SKM-1 treated with dmso at 0.1 percent for 144 hours (cell line): ENCODE measurements at regions not wholly inside any gene's neighbourhood (a gene's known extent, or its start where the extent isn't known, plus 50 kb on each side); places are given as distances from the start of the nearest gene placed in this dataset.

Source experiments
- DNase-seq: peaks from one replicate; lab custom pipeline; 2025; ENCODE audit not compliant: unreplicated experiment; lab: John Stamatoyannopoulos, UW

- DNase-seq, result no peak
These were observed 278.6 kb upstream of the ITM2A start for GRCh38 chrX:79645749-79646148.

- no peak for DNase-seq
These were observed 264.4 kb upstream of the ITM2A start for GRCh38 chrX:79631526-79631925.

- DNase-seq, result no peak
These were observed 263.2 kb upstream of the ITM2A start for GRCh38 chrX:79630033-79631009.

- DNase-seq, result no peak
These were observed 256.1 kb upstream of the ITM2A start for GRCh38 chrX:79623098-79623762.

GRCh38 chrX:79618280-79618679 is 251.1 kb upstream of the ITM2A start:
- DNase-seq, result no peak

GRCh38 chrX:79604364-79604763 is 237.2 kb upstream of the ITM2A start:
- DNase-seq, result no peak

GRCh38 chrX:79601341-79602131 is 234.4 kb upstream of the ITM2A start:
- DNase-seq, result no peak

GRCh38 chrX:79592259-79592658 is 225.1 kb upstream of the ITM2A start:
- DNase-seq, result no peak

GRCh38 chrX:79588233-79588632 is 221.1 kb upstream of the ITM2A start:
- DNase-seq, result no peak

GRCh38 chrX:79573760-79574159 is 206.6 kb upstream of the ITM2A start:
- DNase-seq, result no peak

GRCh38 chrX:79572566-79572965 is 205.4 kb upstream of the ITM2A start:
- DNase-seq, result no peak

- no peak for DNase-seq
These were observed 203.5 kb upstream of the ITM2A start for GRCh38 chrX:79570524-79571240.

GRCh38 chrX:79568309-79568708 is 201.2 kb upstream of the ITM2A start:
- DNase-seq, result no peak

- no peak for DNase-seq
These were observed 197.2 kb upstream of the ITM2A start for GRCh38 chrX:79564362-79564761.

- no peak for DNase-seq
These were observed 192.2 kb upstream of the ITM2A start for GRCh38 chrX:79559290-79559689.

- DNase-seq, result no peak
These were observed 190.1 kb upstream of the ITM2A start for GRCh38 chrX:79557212-79557611.

- no peak for DNase-seq
These were observed 189.7 kb upstream of the ITM2A start for GRCh38 chrX:79556800-79557199.

- no peak for DNase-seq
These were observed 163.4 kb upstream of the ITM2A start for GRCh38 chrX:79530310-79531108.

GRCh38 chrX:79524642-79525041 is 157.5 kb upstream of the ITM2A start:
- DNase-seq, result no peak

- no peak for DNase-seq
These were observed 148.4 kb upstream of the ITM2A start for GRCh38 chrX:79515529-79515928.
